Spleen (tissue), 7 donors: ENCODE measurements at regions not wholly inside any gene's neighbourhood (a gene's known extent, or its start where the extent isn't known, plus 50 kb on each side); places are given as distances from the start of the nearest gene placed in this dataset.

Experiments used
- POLR2A ChIP-seq, 3 donors: fragments of 450-650 bp; IDR thresholded peaks; one replicate each; pipeline ENCODE4 v1.5.1; 2017; ENCODE audit warnings: antibody characterized with exemption in 3 of 3, mild to moderate bottlenecking in 1 of 3
- TF ChIP-seq, protein P1 (sequence below), 11 experiments: fragments of 200-600 bp in 7 of 11; fragments of 450-650 bp in 4 of 11; sonication (generic) in 4 of 11; IDR thresholded peaks in 8 of 11; conservative IDR thresholded peaks in 3 of 11; 1 replicate in 7 of 11; 2 replicates in 4 of 11; pipeline versions ENCODE4 v1.4.0 to v1.8.0; 2016 to 2021; ENCODE audit warnings: antibody characterized with exemption in 11 of 11, inconsistent platforms in 4 of 11, mild to moderate bottlenecking in 1 of 11
- donor health status: DM: no; HTN: no; CAD: no; lungs with moderate emphysema.
- donor health status: DM: no; HTN: no; CAD: no.
- donor health status: DM: no; HTN: no; CAD: no.

DNA sequence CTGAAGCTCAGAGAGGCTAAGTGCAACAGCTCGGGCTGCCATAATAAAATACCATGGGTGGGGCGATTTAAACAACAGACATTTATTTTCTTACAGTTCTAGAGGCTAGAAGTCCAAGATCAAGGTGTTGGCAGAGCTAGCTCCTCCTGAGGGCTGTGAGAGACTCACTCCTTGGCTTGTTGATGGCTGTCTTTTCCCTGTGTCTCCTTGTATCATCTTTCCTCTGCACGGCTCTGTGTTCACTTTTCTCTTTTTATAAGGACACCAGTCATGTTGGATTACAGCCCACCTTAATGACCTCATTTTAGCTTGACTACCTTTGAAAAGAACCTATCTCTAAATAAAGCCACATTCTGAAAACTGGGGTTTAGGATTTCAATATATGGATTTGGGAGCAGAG, 129.7 kb downstream of the RPL22L1 start:
- TF ChIP-seq, protein P1, sequence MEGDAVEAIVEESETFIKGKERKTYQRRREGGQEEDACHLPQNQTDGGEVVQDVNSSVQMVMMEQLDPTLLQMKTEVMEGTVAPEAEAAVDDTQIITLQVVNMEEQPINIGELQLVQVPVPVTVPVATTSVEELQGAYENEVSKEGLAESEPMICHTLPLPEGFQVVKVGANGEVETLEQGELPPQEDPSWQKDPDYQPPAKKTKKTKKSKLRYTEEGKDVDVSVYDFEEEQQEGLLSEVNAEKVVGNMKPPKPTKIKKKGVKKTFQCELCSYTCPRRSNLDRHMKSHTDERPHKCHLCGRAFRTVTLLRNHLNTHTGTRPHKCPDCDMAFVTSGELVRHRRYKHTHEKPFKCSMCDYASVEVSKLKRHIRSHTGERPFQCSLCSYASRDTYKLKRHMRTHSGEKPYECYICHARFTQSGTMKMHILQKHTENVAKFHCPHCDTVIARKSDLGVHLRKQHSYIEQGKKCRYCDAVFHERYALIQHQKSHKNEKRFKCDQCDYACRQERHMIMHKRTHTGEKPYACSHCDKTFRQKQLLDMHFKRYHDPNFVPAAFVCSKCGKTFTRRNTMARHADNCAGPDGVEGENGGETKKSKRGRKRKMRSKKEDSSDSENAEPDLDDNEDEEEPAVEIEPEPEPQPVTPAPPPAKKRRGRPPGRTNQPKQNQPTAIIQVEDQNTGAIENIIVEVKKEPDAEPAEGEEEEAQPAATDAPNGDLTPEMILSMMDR (IDR thresholded peaks at IDR 0.05 in 8 of 11, conservative IDR thresholded peaks at IDR 0.05 in 3 of 11), result no peak
- no peak for TF ChIP-seq POLR2A (IDR thresholded peaks at IDR 0.05)
